ENCODE measurements at regions not wholly inside any gene's neighbourhood (a gene's known extent, or its start where the extent isn't known, plus 50 kb on each side); places are given as distances from the start of the nearest gene placed in this dataset.

GRCh38 chr18:24628326-24628725 lies 167.9 kb downstream of the HRH4 start:
- H3K4me3 ChIP-seq (ENCODE audit: low read length): no peak overlapping the region

GRCh38 chr18:24629921-24630320 lies 169.5 kb downstream of the HRH4 start:
- no peaks in the 10 kb centered on the region for H3K27me3 ChIP-seq (ENCODE audit: insufficient read depth, low read length)
- H3K4me1 ChIP-seq (ENCODE audit: insufficient read depth, low read length): no peaks in the 10 kb centered on the region
- H3K9me3 ChIP-seq (ENCODE audit: low read depth, low read length): no peaks in the 10 kb centered on the region
- H3K4me3 ChIP-seq (ENCODE audit: low read length): no peak overlapping the region

More at GRCh38 chr18:24628326-24628725, 167.9 kb downstream of the HRH4 start:
- no peaks in the 10 kb centered on the region for H3K4me1 ChIP-seq (ENCODE audit: insufficient read depth, low read length)
- H3K27me3 ChIP-seq (ENCODE audit: insufficient read depth, low read length): no peaks in the 10 kb centered on the region
- no peaks in the 10 kb centered on the region for H3K9me3 ChIP-seq (ENCODE audit: low read depth, low read length)

- Histone ChIP-seq H3K4me1 (ENCODE audit: insufficient read depth, low read length) (no peaks in the 10 kb centered on the region), H3K9me3 (ENCODE audit: low read depth, low read length) (no peaks in the 10 kb centered on the region), H3K4me3 (ENCODE audit: low read length) (no peak overlapping the region), H3K27me3 (ENCODE audit: insufficient read depth, low read length) (no peaks in the 10 kb centered on the region)
Observed at GRCh38 chr18:24630346-24630880, 170.0 kb downstream of the HRH4 start.

GRCh38 chr18:24631243-24632025 lies 171.0 kb downstream of the HRH4 start:
- Histone ChIP-seq H3K4me1 (ENCODE audit: insufficient read depth, low read length) (no peaks in the 10 kb centered on the region), H3K4me3 (ENCODE audit: low read length) (no peak overlapping the region), H3K9me3 (ENCODE audit: low read depth, low read length) (no peaks in the 10 kb centered on the region), H3K27me3 (ENCODE audit: insufficient read depth, low read length) (no peaks in the 10 kb centered on the region)

- Histone ChIP-seq H3K4me1 (ENCODE audit: insufficient read depth, low read length) (no peaks in the 10 kb centered on the region), H3K9me3 (ENCODE audit: low read depth, low read length) (no peaks in the 10 kb centered on the region), H3K4me3 (ENCODE audit: low read length) (no peak overlapping the region), H3K27me3 (ENCODE audit: insufficient read depth, low read length) (no peaks in the 10 kb centered on the region)
Observed at GRCh38 chr18:24632158-24632988, 171.9 kb downstream of the HRH4 start.

DNA sequence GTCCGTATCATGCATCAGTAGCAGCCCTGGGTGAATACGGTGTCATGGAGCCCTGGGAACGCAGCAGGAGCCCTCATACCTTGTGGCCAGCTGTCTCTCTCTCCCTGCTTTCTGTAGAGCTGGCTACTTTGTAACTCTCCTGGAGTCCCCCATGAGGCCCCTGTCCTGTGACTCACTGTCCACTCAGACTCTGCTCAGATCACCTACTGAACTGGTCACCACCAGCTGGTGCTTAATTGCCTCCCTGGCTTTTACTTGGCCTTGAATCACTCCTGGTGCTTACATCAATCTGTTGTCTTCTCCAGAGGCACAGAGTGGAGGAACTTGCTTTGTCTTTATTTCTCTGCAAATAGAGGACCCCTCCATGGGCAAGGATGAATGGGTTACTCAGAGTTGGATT lies 172.7 kb downstream of the HRH4 start:
- H3K4me1 ChIP-seq (ENCODE audit: insufficient read depth, low read length): no peaks in the 10 kb centered on the region
- H3K9me3 ChIP-seq (ENCODE audit: low read depth, low read length): no peaks in the 10 kb centered on the region
- H3K27me3 ChIP-seq (ENCODE audit: insufficient read depth, low read length): no peaks in the 10 kb centered on the region
- no peak overlapping the region for H3K4me3 ChIP-seq (ENCODE audit: low read length)

DNA sequence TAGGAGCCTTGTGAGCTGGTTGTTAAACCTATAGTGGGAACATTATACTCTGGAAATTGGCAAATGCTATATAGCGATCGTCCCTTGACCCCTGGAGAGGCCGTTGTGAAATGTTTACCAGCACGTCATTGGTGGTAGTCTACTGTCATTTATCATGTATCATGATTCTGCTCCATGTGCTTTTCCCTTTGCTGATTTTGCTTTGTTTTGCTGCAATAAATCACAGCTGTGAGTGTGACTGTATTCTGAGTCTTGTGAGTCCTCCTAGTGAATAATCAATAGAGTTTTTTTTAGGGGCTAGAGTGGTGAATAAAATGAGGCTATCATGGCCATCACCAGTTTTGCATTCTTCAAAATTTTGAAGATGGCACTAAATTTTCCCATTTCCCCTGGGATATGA lies 189.1 kb downstream of the HRH4 start:
- Histone ChIP-seq H3K9me3 (ENCODE audit: low read depth, low read length) (no peaks in the 10 kb centered on the region), H3K27me3 (ENCODE audit: insufficient read depth, low read length) (no peaks in the 10 kb centered on the region), H3K4me3 (ENCODE audit: low read length) (no peak overlapping the region), H3K4me1 (ENCODE audit: insufficient read depth, low read length) (no peaks in the 10 kb centered on the region)

DNA sequence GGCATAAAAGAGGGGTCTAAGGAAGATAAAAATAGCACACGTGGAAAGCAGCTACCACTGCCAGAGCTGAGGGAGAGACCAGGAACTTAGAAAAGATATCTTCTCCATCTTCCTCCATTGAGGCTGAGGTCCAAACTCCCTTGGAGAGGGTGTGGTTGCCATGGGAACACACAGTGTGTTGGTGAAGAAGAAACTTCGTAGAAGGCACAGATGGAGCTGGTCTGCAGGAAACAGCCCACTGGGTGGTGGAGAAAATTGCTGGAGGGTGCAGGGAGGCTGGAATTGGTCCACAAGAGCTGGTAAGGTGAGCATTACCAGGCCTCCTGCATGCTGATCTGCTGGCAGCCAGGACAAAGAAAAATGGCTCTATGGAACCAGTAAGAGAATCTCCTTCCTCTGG lies 191.0 kb downstream of the HRH4 start:
- H3K4me3 ChIP-seq (ENCODE audit: low read length): no peak overlapping the region

DNA sequence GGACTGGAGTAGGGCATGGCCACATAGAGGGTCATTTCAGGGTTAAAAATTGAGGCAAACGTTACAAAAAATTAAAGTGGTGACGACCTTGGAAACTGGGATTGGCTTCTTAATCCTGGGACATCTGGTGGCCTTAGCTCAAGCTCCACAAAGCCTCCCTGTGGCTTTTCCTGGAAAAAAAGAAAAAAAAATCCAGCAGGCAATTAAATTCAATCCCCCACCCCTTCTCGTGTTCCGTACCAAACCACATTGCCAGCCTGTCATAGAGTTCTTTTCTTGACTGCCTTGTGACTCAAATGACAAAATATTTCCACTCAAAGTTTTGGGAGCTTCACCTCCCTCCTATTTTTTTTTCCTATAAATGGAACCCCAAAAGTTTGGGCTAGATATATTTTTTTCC lies 195.6 kb downstream of the HRH4 start:
- H3K27me3 ChIP-seq (ENCODE audit: insufficient read depth, low read length): no peaks in the 10 kb centered on the region
- H3K9me3 ChIP-seq (ENCODE audit: low read depth, low read length): no peaks in the 10 kb centered on the region
- no peak overlapping the region for H3K4me3 ChIP-seq (ENCODE audit: low read length)
- H3K4me1 ChIP-seq (ENCODE audit: insufficient read depth, low read length): peaks cover 11% of the 10 kb centered on the region

More for the DNA sequence above, 191.0 kb downstream of the HRH4 start:
- Histone ChIP-seq H3K27me3 (ENCODE audit: insufficient read depth, low read length) (no peaks in the 10 kb centered on the region), H3K4me1 (ENCODE audit: insufficient read depth, low read length) (no peaks in the 10 kb centered on the region), H3K9me3 (ENCODE audit: low read depth, low read length) (no peaks in the 10 kb centered on the region)

GRCh38 chr18:24656551-24657443 lies 196.4 kb downstream of the HRH4 start:
- Histone ChIP-seq H3K4me3 (ENCODE audit: low read length) (no peak overlapping the region), H3K27me3 (ENCODE audit: insufficient read depth, low read length) (no peaks in the 10 kb centered on the region), H3K4me1 (ENCODE audit: insufficient read depth, low read length) (peaks cover 11% of the 10 kb centered on the region), H3K9me3 (ENCODE audit: low read depth, low read length) (no peaks in the 10 kb centered on the region)

GRCh38 chr18:24657444-24657842 lies 197.0 kb downstream of the HRH4 start:
- Histone ChIP-seq H3K9me3 (ENCODE audit: low read depth, low read length) (no peaks in the 10 kb centered on the region), H3K4me3 (ENCODE audit: low read length) (no peak overlapping the region), H3K27me3 (ENCODE audit: insufficient read depth, low read length) (no peaks in the 10 kb centered on the region), H3K4me1 (ENCODE audit: insufficient read depth, low read length) (peaks cover 11% of the 10 kb centered on the region)

- Histone ChIP-seq H3K4me3 (ENCODE audit: low read length) (no peak overlapping the region), H3K9me3 (ENCODE audit: low read depth, low read length) (no peaks in the 10 kb centered on the region), H3K27me3 (ENCODE audit: insufficient read depth, low read length) (no peaks in the 10 kb centered on the region), H3K4me1 (ENCODE audit: insufficient read depth, low read length) (peaks cover 11% of the 10 kb centered on the region)
Observed at GRCh38 chr18:24658302-24658701, 197.9 kb downstream of the HRH4 start.

GRCh38 chr18:24659827-24660720 lies 199.6 kb downstream of the HRH4 start:
- H3K4me1 ChIP-seq (ENCODE audit: insufficient read depth, low read length): peaks cover 11% of the 10 kb centered on the region
- H3K9me3 ChIP-seq (ENCODE audit: low read depth, low read length): no peaks in the 10 kb centered on the region
- H3K27me3 ChIP-seq (ENCODE audit: insufficient read depth, low read length): no peaks in the 10 kb centered on the region
- peak overlapping the region; percentile 28 for H3K4me3 ChIP-seq (ENCODE audit: low read length)

GRCh38 chr18:24660956-24661355 lies 200.5 kb downstream of the HRH4 start:
- Histone ChIP-seq H3K27me3 (ENCODE audit: insufficient read depth, low read length) (no peaks in the 10 kb centered on the region), H3K4me3 (ENCODE audit: low read length) (no peak overlapping the region), H3K4me1 (ENCODE audit: insufficient read depth, low read length) (peaks cover 11% of the 10 kb centered on the region), H3K9me3 (ENCODE audit: low read depth, low read length) (no peaks in the 10 kb centered on the region)

Measured in mononuclear cell (primary cell).